K562 (cell line): ENCODE measurements at regions not wholly inside any gene's neighbourhood (a gene's known extent, or its start where the extent isn't known, plus 50 kb on each side); places are given as distances from the start of the nearest gene placed in this dataset.

Experiments
- CEBPZ ChIP-seq: fragments of 150-350 bp; IDR thresholded peaks from 2 replicates; pipeline ENCODE4 v1.6.1; 2014; ENCODE audit warnings: low read depth, mild to moderate bottlenecking, low read length, borderline replicate concordance
- CHAMP1 ChIP-seq: fragments of 450-650 bp; IDR thresholded peaks from 2 replicates; pipeline ENCODE4 v1.6.1; 2016; ENCODE audit warnings: mild to moderate bottlenecking
- ETS2 ChIP-seq: IDR thresholded peaks from 2 replicates; pipeline ENCODE4 v1.6.1; 2016; ENCODE audit warnings: borderline replicate concordance, missing genetic modification characterization, mild to moderate bottlenecking, moderate library complexity, missing compliant biosample characterization; ENCODE audit not compliant: poor library complexity, severe bottlenecking
- MCM7 ChIP-seq, 2 experiments: fragments of 450-650 bp; IDR thresholded peaks; 2 replicates each; pipeline ENCODE4 v1.6.1; 2016 to 2018
- MTA2 ChIP-seq: fragments of 450-650 bp; IDR thresholded peaks from 2 replicates; pipeline ENCODE4 v1.6.1; 2016; ENCODE audit warnings: low read depth
- ZFX ChIP-seq: sonication (generic); formaldehyde crosslinking; IDR thresholded peaks from 2 replicates; pipeline ENCODE4 v1.8.0; 2022; ENCODE audit warnings: mild to moderate bottlenecking, missing genetic modification reagents, moderate library complexity
- ZNF324 ChIP-seq: fragments of 250-450 bp; sonication (Bioruptor Pico); IDR thresholded peaks from 2 replicates; pipeline ENCODE4 v1.4.0; 2020; ENCODE audit warnings: mild to moderate bottlenecking

GRCh38 chr4:164617911-164618310 lies 136.0 kb upstream of the SMIM31 start (continued):
- TF ChIP-seq MTA2 (no peak), CHAMP1 (no peak), ZNF324 (CRISPR knock-in tag) (no peak), ETS2 (tag) (no peak), MCM7 (IDR thresholded peaks at IDR 0.05) (no peak), CEBPZ (no peak), ZFX (CRISPR knock-in tag) (no peak)
- TF ChIP-seq, all 486 proteins: peak for 0
